ENCODE measurements at regions not wholly inside any gene's neighbourhood (a gene's known extent, or its start where the extent isn't known, plus 50 kb on each side); places are given as distances from the start of the nearest gene placed in this dataset.

DNA sequence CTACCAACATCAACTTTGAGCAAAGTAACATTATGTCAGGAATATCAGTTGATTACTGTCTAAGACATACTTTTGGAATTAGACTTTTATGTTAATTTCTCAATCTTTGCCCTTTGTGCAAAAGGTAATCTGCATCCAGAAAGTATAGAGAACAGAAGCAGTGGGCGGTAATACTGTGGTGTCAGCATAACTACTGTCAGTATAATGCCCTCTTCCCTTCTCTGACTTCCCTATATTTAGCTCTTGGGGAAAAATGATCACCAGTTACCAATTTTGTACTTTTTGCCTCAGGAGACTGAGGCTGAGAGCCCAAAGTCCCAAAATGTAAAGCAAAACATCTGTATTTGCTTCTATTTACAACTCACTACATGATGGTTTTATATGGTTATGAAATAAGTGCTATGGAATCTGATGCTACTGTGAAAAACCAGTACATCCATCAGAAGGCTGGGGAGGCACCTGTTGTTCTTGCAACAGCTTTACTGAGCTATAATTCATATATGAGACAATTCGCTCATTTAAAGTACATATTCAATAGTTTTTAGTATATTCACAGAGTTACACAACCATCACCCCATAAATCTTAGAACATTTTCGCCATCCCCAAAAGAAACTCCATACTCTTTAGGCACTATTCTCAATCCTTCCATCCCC is 51.3 kb upstream of the CD302 start:
- no peak for DNase-seq (ENCODE audit: low read depth, low spot score)
- in situ Hi-C loops (cut with HindIII; ENCODE audit: low pct_unique_long_range_greater_than_20kb, low sequenced_read_pairs): no loop called here

All from SK-MEL-5 (cell line).